CD4-positive, alpha-beta T cell treated with Interleukin-1 beta for 1 hour (primary cell): ENCODE measurements at regions not wholly inside any gene's neighbourhood (a gene's known extent, or its start where the extent isn't known, plus 50 kb on each side); places are given as distances from the start of the nearest gene placed in this dataset.
"Not testable (repeated sequence)": the region's sequence is repeated elsewhere in the genome, so short reads cannot be mapped to it uniquely, and the experiment has no call there.

Experiments
- DNase-seq, 2 donors: peaks; one replicate each; pipeline ENCODE4 v3.0.0-alpha.2; 2020 to 2022

GRCh38 chr7:26954951-26955350, 90.6 kb upstream of the SKAP2 start:
- no peak for DNase-seq

- DNase-seq: no peak
Measured at GRCh38 chr7:26951407-26951950, 87.1 kb upstream of the SKAP2 start.

- DNase-seq: no peak
Measured at GRCh38 chr7:26950889-26951288, 86.5 kb upstream of the SKAP2 start.

GRCh38 chr7:26949319-26949718, 84.9 kb upstream of the SKAP2 start:
- no peak for DNase-seq

- no peak for DNase-seq
Measured at GRCh38 chr7:26948617-26949118, 84.3 kb upstream of the SKAP2 start.

- no peak for DNase-seq
Measured at GRCh38 chr7:26944501-26945358, 80.3 kb upstream of the SKAP2 start.

GRCh38 chr7:26937939-26938623, 73.7 kb upstream of the SKAP2 start:
- DNase-seq: no peak

- no peak for DNase-seq
Measured at GRCh38 chr7:26937306-26937705, 72.9 kb upstream of the SKAP2 start.

- not testable (repeated sequence) for DNase-seq
Measured at GRCh38 chr7:26932616-26933015, 68.2 kb upstream of the SKAP2 start.

GRCh38 chr7:26930845-26931244, 66.5 kb upstream of the SKAP2 start:
- no peak for DNase-seq

- no peak for DNase-seq
Measured at GRCh38 chr7:26930201-26930600, 65.8 kb upstream of the SKAP2 start.

- DNase-seq: no peak
Measured at GRCh38 chr7:26928703-26929347, 64.4 kb upstream of the SKAP2 start.

- DNase-seq: no peak
Measured at GRCh38 chr7:26925768-26926167, 61.4 kb upstream of the SKAP2 start.

GRCh38 chr7:26924149-26924767, 59.9 kb upstream of the SKAP2 start:
- DNase-seq: no peak

- no peak for DNase-seq
Measured at GRCh38 chr7:26919906-26920493, 55.6 kb upstream of the SKAP2 start.

- no peak for DNase-seq
Measured at GRCh38 chr7:26918241-26918640, 53.9 kb upstream of the SKAP2 start.

- no peak for DNase-seq
Measured at GRCh38 chr7:26916779-26917320, 52.5 kb upstream of the SKAP2 start.

GRCh38 chr7:26916336-26916735, 51.9 kb upstream of the SKAP2 start:
- no peak for DNase-seq
